HG03159 (cell line): ENCODE measurements at regions not wholly inside any gene's neighbourhood (a gene's known extent, or its start where the extent isn't known, plus 50 kb on each side); places are given as distances from the start of the nearest gene placed in this dataset.
A peak's percentile ranks its signal among the peaks of the same experiment; 100 is the strongest.

ENCODE experiments used
- ATAC-seq: cut with Tn5 transposase; IDR thresholded peaks from one replicate; pipeline ENCODE4 v1.9.1; 2021; ENCODE audit warnings: mild to moderate bottlenecking, moderate library complexity; ENCODE audit not compliant: unreplicated experiment

- ATAC-seq, result no peak
These were observed 233.1 kb downstream of the NR4A2 start for GRCh38 chr2:156099382-156099781.

- ATAC-seq, result no peak
These were observed 234.0 kb downstream of the NR4A2 start for GRCh38 chr2:156098506-156098905.

GRCh38 chr2:156088587-156088986 is 243.9 kb downstream of the NR4A2 start:
- no peak for ATAC-seq

DNA sequence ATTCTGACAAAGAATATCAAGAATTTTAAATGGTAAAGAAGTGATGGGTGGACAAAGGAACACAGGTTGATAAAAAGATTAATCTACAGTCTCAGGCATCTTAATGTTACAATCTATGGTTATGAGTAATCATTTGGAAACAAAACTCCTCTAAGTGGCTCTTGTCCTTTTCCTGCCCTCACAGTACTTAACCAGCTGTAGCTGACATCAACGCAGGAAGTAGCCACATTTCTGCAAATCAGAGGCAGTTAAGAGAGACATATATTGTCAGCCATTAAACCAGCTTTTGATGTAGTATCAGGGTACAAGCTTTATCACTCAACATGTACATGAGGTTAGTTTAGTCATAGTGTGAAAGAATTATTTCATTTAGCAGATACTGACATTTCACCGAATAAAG is 244.6 kb downstream of the NR4A2 start:
- ATAC-seq, result no peak

- no peak for ATAC-seq
These were observed 248.6 kb downstream of the NR4A2 start for GRCh38 chr2:156083763-156084493.

DNA sequence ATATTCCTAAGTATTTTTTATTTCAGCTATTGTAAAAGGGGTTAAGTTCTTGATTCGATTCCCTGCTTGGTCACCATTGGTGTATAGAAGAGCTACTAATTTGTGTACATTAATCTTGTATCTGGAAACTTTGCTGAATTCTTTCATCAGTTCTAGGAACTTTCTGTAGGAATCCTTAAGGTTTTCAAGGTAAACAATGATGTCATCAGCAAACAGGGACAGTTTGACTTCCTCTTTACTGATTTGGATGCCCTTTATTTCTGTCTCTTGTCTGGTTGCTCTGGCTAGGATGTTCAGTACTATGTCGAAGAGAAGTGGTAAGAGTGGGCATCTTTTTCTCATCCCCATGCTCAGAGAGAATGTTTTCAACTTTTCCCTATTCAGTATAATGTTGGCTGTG is 252.7 kb downstream of the NR4A2 start:
- no peak for ATAC-seq

GRCh38 chr2:156077041-156077742 is 255.3 kb downstream of the NR4A2 start:
- no peak for ATAC-seq

- ATAC-seq, result no peak
These were observed 266.6 kb downstream of the NR4A2 start for GRCh38 chr2:156065912-156066311.

GRCh38 chr2:156064540-156064939 is 268.0 kb downstream of the NR4A2 start:
- no peak for ATAC-seq

- ATAC-seq, result no peak
These were observed 274.9 kb downstream of the NR4A2 start for GRCh38 chr2:156057647-156058046.

DNA sequence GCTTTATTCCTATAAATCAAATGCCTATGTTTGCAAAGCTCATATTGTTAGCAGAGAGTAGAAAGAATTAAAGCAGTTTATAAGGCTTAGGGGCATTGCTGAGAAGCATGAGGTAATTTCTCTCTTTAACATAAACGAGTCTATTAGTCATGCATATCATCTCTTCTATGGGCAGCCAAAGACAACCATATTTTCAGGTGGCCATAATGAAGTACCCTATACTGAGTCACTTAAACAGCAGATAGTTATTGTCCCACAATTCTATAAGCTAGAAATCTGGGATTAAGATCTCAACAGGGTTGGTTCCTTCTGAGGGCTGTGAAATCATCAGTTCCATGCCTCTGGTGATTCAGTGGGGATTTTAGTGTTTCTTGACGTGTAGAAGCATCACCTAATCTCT is 277.5 kb downstream of the NR4A2 start:
- ATAC-seq, result no peak

GRCh38 chr2:156046900-156047299 is 285.6 kb downstream of the NR4A2 start:
- ATAC-seq, result no peak

- ATAC-seq, result no peak
These were observed 289.6 kb downstream of the NR4A2 start for GRCh38 chr2:156042895-156043294.

DNA sequence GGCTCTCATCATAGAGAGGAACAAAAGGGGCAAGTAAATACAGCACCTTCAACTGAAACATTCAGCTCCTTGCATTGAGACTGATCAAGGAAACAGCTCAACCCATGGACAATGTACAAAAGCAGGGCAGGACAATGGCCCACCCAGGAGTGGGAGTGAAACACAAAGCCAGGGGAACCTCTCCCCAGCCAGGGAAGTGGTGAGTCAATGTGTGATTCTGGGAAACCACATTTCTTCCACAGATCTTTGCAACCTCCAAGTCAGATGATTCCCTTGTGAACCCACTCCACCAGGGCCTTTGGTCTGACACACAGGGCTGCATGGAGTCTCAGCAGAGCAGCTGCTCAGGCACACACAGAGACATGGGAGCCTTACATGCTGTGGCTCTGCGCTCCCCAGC is 294.5 kb downstream of the NR4A2 start:
- no peak for ATAC-seq

DNA sequence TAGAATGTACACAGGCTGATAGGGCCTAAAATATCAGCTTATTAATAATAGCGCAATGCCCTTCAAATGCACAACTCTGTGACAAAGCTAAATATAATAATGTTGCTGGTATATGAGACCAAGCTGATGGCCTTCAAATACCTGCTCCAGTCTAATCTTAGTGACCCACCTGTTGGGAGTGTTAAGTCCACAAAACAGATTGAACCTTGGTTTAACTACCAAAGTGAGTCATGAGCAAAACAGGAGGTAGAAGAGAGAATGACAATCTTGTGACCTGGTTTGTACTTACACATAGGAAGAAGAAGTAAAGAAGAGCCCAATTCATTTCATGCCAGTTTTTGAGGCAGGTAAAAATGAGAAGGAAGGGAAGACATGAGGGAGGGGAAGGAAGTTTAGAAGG is 295.0 kb downstream of the NR4A2 start:
- no peak for ATAC-seq

DNA sequence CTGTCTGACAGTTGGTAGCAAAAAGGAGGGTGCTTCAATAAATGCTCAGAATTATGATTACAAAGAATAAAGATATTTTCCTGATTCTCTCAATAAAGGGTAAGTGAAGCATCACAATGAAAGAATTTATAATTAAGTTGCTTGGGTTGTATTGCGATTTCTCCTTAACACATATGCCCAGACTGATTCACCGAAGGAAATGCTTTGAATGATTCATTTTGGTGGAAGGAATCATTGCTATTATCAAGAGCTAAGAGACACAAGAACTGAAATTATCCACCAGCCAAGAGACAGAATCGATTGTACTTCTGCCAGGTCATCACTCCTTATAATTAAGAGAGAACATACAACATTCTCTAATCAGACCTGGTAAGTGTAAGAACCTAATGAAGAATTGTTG is 301.4 kb downstream of the NR4A2 start:
- no peak for ATAC-seq

DNA sequence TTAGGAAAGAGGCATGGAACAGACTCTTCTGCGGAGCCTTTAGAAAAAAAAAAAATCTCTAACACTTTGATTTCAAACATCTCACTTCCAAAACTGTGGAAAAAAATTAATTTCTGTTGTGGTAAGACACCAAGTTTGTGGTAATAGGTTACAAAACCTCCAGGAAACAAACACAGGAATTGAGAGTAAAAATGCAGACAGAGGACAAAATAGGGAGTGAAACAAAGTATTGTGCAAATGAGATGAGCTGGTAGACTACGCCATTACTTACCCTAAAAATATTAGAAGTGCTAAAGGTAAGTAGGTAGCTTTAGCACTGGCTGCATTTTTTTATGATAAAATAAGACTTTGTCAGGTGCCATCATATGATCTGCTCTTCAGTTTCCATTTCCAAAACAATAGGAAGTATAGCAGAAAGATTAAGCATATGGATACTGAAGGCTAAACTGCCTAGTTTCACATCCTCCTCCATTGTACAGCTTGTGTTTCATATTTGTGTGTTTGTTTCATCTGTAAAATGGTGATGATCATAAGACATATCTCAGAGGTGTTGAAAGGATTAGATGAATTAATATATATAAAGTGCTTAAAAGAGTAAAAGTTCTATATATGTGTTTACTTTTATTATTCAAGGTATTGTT is 309.2 kb downstream of the NR4A2 start:
- ATAC-seq, result peak; percentile 78

DNA sequence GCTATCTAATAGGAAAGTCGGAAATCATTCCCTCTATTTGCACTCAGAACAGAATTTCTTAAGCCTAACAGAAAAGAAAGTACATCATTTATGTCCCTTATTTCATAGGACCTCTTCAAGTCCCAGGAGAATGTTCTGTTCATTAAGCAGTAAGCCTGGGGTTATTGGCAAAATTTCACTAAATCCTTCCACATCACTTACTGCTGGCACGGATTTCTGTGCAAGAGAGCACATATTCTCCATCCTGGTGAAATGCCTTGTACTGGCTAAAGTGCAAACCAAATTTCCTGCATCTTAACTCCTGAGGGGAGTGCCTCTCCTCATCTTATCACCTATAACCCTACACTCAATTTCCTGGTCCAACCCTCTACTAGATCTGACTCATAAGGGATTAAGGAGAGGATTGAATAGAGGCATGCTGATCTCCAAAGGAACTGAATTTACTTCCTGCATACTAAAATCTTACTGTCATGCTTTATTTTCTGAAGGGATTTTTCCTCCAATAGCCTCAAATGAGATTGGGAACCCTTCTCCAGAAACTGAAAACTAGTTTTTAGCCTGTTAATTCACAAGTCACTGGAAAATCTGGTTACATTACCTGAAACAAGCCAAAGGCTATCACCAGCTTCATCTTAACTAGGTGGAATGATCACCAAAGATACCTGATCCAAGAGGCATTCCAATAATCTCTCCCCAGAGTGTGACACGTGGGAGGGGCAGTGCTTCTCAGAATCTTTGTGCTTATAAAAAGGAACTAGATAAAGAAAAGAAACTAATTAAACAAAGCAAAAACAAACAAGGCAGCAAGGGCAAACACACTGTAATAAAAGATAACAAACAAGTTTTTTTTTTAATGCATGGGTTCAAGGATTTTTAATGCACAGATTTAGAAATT is 311.1 kb downstream of the NR4A2 start:
- ATAC-seq, result no peak

DNA sequence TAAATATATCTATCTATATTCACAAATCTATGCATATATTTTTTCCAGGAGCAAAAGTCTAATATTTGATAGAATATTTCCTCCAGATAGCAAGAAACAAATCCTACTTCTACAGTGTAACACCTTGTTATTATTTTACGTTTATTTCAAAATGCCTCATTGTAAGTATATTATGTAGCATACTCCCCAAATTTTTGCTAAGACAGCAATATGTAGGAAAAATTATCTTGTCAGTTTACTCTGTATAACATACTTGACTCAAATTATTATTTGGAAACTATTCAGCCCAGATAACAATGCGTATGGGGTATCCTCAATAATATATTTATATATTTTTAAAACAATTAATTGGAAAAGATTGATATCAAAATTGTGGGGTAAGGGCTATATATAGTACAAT is 313.2 kb downstream of the NR4A2 start:
- no peak for ATAC-seq

DNA sequence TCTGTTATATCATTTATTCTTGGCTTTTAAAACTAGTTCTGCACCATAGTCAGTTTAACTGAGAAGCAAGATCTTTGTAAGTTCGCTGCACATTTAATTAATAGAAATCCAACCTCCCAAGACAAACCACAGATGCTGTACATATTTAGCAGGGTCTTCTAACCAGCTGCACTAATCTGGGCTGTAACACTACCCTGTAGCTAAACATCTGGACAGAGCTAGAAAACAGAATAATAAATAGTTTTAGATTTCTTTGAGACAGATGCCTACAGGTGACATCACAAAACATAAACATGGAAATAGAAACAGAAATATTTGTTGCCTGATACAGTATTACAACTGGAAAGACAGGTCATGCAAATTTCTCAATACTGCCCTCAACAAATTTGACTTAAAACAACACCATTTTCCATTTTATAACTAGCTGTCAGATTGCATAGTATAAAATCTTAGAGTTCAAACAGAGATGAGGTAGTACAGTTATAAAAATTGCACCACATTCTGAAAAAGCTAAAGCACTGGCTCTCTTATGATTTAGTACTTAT is 315.1 kb downstream of the NR4A2 start:
- no peak for ATAC-seq

DNA sequence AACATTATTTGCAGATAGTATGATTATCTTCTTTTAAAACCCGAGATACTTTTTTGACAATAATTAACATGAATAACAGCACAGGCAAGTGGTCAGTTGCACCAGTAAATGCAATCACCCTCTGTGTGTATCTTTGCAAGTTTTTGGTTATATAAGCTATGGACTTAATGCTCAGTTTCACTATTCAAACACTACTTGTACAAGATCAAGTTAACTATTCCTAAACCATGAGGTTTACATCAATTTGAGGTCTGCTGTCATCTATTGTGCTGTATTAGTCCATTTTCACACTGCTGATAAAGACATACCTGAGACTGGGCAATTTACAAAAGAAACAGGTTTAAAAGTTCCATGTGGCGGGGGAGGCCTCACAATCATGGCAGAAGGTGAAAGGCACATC is 323.2 kb downstream of the NR4A2 start:
- ATAC-seq, result no peak
